ENCODE measurements at regions not wholly inside any gene's neighbourhood (a gene's known extent, or its start where the extent isn't known, plus 50 kb on each side); places are given as distances from the start of the nearest gene placed in this dataset.

DNA sequence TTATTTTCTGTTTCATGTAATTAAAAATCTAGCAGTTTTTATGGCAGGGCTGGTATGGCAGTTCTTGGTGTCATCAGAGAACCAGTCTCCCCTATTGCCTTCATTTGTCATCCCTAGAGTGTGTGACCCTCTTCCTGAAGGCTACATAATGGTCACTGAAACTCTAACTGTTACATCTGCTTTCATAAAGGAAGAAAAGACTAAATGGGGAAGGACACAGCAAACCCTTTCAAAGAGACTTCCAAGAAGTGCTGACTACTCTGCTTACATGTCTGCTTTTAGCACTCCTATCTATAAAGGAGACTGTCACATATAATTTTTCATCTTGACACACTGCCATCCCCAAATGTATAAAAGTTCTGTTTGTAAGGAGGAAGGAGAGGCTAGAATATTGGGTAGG is 105.9 kb upstream of the DIAPH2 start:
- no peak for TF ChIP-seq CTCF (IDR thresholded peaks at IDR 0.05)
- no peak for TF ChIP-seq POLR2A (IDR thresholded peaks at IDR 0.05)
